H1 (cell line): ENCODE measurements at regions not wholly inside any gene's neighbourhood (a gene's known extent, or its start where the extent isn't known, plus 50 kb on each side); places are given as distances from the start of the nearest gene placed in this dataset.

Source experiments
- ASH2L ChIP-seq: fragments of 200-600, 300-600 bp; sonication (generic); IDR thresholded peaks from one replicate; pipeline ENCODE4 v1.7.1; 2017; ENCODE audit warnings: low read length
- CHD1 ChIP-seq: IDR thresholded peaks from 2 replicates; pipeline ENCODE4 v1.6.1; 2012; ENCODE audit warnings: low read depth, low read length, improper control_type of control experiment
- EP300 ChIP-seq, 2 experiments: IDR thresholded peaks; 1 replicate in 1 of 2; 2 replicates in 1 of 2; pipeline ENCODE4 v1.6.1; 2011 to 2012; ENCODE audit warnings: low read depth in 2 of 2, low read length in 2 of 2, mild to moderate bottlenecking in 2 of 2, borderline replicate concordance in 1 of 2, inconsistent platforms in 1 of 2, moderate library complexity in 1 of 2
- EZH2 ChIP-seq: fragments of 200-600 bp; sonication (generic); IDR thresholded peaks from 2 replicates; pipeline ENCODE4 v1.7.1; 2012; ENCODE audit warnings: low read depth, mild to moderate bottlenecking, moderate library complexity, low read length, inconsistent platforms; ENCODE audit not compliant: severe bottlenecking
- KDM5A ChIP-seq: fragments of 200-600 bp; IDR thresholded peaks from 2 replicates; pipeline ENCODE4 v1.7.1; 2012; ENCODE audit warnings: mild to moderate bottlenecking, low read length, inconsistent platforms, mixed read lengths
- POLR2AphosphoS5 ChIP-seq: IDR thresholded peaks from 2 replicates; pipeline ENCODE4 v1.6.1; 2011; ENCODE audit warnings: low read depth, low read length
- TAF1 ChIP-seq: IDR thresholded peaks from 2 replicates; pipeline ENCODE4 v1.6.1; 2011; ENCODE audit warnings: mild to moderate bottlenecking, low read depth, low read length
- TAF7 ChIP-seq: optimal IDR thresholded peaks from 2 replicates; pipeline ENCODE3; 2011; ENCODE audit warnings: low read depth, mild to moderate bottlenecking, inconsistent platforms, low read length, moderate library complexity, borderline replicate concordance
- TF ChIP-seq, protein P1 (sequence below), 3 experiments: IDR thresholded peaks; 1 replicate in 2 of 3; 2 replicates in 1 of 3; pipeline versions ENCODE4 v1.5.1 to v1.6.1; 2011; ENCODE audit warnings: low read length in 3 of 3, mild to moderate bottlenecking in 3 of 3, inconsistent platforms in 2 of 3, low read depth in 1 of 3, moderate library complexity in 1 of 3; ENCODE audit not compliant: insufficient read depth in 1 of 3; ENCODE audit errors: control extremely low read depth in 1 of 3
- TF ChIP-seq, protein P2 (sequence below): IDR thresholded peaks from 2 replicates; pipeline ENCODE4 v1.6.1; 2012; ENCODE audit warnings: low read length, inconsistent platforms
- TF ChIP-seq, protein P3 (sequence below): IDR thresholded peaks from 2 replicates; pipeline ENCODE4 v1.6.1; 2011; ENCODE audit warnings: low read depth, mild to moderate bottlenecking, low read length; ENCODE audit not compliant: insufficient read depth

- TF ChIP-seq, protein P1, sequence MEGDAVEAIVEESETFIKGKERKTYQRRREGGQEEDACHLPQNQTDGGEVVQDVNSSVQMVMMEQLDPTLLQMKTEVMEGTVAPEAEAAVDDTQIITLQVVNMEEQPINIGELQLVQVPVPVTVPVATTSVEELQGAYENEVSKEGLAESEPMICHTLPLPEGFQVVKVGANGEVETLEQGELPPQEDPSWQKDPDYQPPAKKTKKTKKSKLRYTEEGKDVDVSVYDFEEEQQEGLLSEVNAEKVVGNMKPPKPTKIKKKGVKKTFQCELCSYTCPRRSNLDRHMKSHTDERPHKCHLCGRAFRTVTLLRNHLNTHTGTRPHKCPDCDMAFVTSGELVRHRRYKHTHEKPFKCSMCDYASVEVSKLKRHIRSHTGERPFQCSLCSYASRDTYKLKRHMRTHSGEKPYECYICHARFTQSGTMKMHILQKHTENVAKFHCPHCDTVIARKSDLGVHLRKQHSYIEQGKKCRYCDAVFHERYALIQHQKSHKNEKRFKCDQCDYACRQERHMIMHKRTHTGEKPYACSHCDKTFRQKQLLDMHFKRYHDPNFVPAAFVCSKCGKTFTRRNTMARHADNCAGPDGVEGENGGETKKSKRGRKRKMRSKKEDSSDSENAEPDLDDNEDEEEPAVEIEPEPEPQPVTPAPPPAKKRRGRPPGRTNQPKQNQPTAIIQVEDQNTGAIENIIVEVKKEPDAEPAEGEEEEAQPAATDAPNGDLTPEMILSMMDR (IDR thresholded peaks at IDR 0.05; ENCODE audit: control extremely low read depth in 1 of 3, insufficient read depth in 1 of 3, low read depth in 1 of 3, low read length in 3 of 3) = no peak
- TF ChIP-seq, protein P2, sequence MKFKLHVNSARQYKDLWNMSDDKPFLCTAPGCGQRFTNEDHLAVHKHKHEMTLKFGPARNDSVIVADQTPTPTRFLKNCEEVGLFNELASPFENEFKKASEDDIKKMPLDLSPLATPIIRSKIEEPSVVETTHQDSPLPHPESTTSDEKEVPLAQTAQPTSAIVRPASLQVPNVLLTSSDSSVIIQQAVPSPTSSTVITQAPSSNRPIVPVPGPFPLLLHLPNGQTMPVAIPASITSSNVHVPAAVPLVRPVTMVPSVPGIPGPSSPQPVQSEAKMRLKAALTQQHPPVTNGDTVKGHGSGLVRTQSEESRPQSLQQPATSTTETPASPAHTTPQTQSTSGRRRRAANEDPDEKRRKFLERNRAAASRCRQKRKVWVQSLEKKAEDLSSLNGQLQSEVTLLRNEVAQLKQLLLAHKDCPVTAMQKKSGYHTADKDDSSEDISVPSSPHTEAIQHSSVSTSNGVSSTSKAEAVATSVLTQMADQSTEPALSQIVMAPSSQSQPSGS = no peak
- TF ChIP-seq EZH2 (no peak), EP300 (IDR thresholded peaks at IDR 0.05; ENCODE audit: borderline replicate concordance in 1 of 2, low read depth in 2 of 2, low read length in 2 of 2) (no peak), TAF1 (no peak), CHD1 (no peak), ASH2L (no peak), KDM5A (no peak), POLR2AphosphoS5 (no peak), TAF7 (no peak)
- TF ChIP-seq, protein P3, sequence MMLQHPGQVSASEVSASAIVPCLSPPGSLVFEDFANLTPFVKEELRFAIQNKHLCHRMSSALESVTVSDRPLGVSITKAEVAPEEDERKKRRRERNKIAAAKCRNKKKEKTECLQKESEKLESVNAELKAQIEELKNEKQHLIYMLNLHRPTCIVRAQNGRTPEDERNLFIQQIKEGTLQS = no peak
Measured at GRCh38 chr13:39886336-39886735, 230.9 kb downstream of the COG6 start.
